Endothelial cell of umbilical vein (primary cell): ENCODE measurements at regions not wholly inside any gene's neighbourhood (a gene's known extent, or its start where the extent isn't known, plus 50 kb on each side); places are given as distances from the start of the nearest gene placed in this dataset.

Experiments used
- EZH2 ChIP-seq: IDR thresholded peaks from 2 replicates; pipeline ENCODE4 v1.6.1; 2012; ENCODE audit warnings: borderline replicate concordance, low read depth, mild to moderate bottlenecking, moderate library complexity, low read length, inconsistent platforms; ENCODE audit not compliant: severe bottlenecking
- FOS ChIP-seq: IDR thresholded peaks from 2 replicates; pipeline ENCODE4 v1.6.1; 2011; ENCODE audit warnings: mild to moderate bottlenecking, low read length, moderate library complexity, borderline replicate concordance; ENCODE audit not compliant: insufficient read depth
- GATA2 ChIP-seq: IDR thresholded peaks from 2 replicates; pipeline ENCODE4 v1.7.0; 2011; ENCODE audit warnings: low read depth, mild to moderate bottlenecking, moderate library complexity, mixed read lengths, low read length; ENCODE audit not compliant: insufficient read length, insufficient read depth
- JUN ChIP-seq: IDR thresholded peaks from 2 replicates; pipeline ENCODE4 v1.6.1; 2011; ENCODE audit warnings: borderline replicate concordance, low read depth; ENCODE audit not compliant: insufficient read length, insufficient read depth
- MYC ChIP-seq: IDR thresholded peaks from one replicate; pipeline ENCODE4 v1.6.1; 2011; ENCODE audit warnings: mild to moderate bottlenecking, low read depth, low read length
- POLR2A ChIP-seq: IDR thresholded peaks from 2 replicates; pipeline ENCODE4 v1.6.1; 2012; ENCODE audit warnings: low read depth, mild to moderate bottlenecking, control low read depth, low read length
- POLR2AphosphoS5 ChIP-seq: IDR thresholded peaks from 2 replicates; pipeline ENCODE4 v1.6.1; 2012; ENCODE audit warnings: low read depth, mild to moderate bottlenecking, control low read depth, low read length, moderate library complexity; ENCODE audit not compliant: insufficient read depth
- TF ChIP-seq, protein P1 (sequence below), 2 donors: IDR thresholded peaks; 1 replicate in 1 of 2; 2 replicates in 1 of 2; pipeline ENCODE4 v1.5.1; 2011; ENCODE audit warnings: low read length in 2 of 2, mild to moderate bottlenecking in 2 of 2, moderate library complexity in 2 of 2, control low read depth in 1 of 2, inconsistent platforms in 1 of 2, low read depth in 1 of 2; ENCODE audit not compliant: insufficient read depth in 1 of 2; ENCODE audit errors: extremely low read depth in 1 of 2
- TF ChIP-seq, protein P2 (sequence below): IDR thresholded peaks from 2 replicates; pipeline ENCODE4 v1.6.1; 2011; ENCODE audit not compliant: insufficient read depth, insufficient read length

DNA sequence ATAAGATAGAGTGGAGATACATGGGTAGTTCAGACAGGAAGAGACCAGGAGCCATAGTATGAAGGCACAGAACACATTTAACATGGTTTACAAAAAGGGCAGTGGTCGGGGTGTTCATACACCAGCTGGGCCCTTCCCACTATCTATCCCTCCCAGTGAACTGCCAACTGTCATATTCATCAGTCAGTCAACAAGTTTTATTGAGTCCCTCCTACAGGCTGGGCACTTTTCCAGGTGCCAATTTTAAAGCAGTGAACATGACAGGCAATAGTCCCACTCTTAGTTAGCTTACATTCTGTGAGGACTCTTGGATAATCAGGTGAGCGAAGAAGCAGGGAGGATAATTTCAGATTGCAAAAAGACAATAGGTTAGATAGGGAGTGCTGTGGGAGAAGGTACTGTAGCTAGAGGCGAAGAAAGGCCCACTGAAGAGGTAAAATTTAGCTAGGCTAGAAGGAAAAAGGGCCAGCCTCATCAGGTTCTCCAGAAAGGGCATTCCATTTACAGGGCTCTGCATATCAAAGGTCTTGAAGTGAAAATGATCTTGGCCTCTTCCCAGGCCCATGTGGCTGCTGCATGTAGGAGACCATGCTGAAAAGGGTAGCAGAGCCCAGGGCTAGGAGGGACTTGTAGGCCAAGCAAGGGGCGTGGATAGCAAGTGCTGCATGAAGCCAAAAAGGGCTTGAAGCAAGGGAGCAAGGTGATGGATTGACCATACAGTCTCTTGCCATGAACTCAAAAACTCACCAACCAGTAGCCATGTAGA lies 274.7 kb upstream of the SNX7 start:
- TF ChIP-seq, protein P1, sequence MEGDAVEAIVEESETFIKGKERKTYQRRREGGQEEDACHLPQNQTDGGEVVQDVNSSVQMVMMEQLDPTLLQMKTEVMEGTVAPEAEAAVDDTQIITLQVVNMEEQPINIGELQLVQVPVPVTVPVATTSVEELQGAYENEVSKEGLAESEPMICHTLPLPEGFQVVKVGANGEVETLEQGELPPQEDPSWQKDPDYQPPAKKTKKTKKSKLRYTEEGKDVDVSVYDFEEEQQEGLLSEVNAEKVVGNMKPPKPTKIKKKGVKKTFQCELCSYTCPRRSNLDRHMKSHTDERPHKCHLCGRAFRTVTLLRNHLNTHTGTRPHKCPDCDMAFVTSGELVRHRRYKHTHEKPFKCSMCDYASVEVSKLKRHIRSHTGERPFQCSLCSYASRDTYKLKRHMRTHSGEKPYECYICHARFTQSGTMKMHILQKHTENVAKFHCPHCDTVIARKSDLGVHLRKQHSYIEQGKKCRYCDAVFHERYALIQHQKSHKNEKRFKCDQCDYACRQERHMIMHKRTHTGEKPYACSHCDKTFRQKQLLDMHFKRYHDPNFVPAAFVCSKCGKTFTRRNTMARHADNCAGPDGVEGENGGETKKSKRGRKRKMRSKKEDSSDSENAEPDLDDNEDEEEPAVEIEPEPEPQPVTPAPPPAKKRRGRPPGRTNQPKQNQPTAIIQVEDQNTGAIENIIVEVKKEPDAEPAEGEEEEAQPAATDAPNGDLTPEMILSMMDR (IDR thresholded peaks at IDR 0.05; ENCODE audit: extremely low read depth in 1 of 2, insufficient read depth in 1 of 2, low read depth in 1 of 2, low read length in 2 of 2) = no peak
- no peak for TF ChIP-seq EZH2
- TF ChIP-seq GATA2 = no peak
- TF ChIP-seq POLR2A = no peak
- no peak for TF ChIP-seq POLR2AphosphoS5
- no peak for TF ChIP-seq JUN
- TF ChIP-seq, protein P2, sequence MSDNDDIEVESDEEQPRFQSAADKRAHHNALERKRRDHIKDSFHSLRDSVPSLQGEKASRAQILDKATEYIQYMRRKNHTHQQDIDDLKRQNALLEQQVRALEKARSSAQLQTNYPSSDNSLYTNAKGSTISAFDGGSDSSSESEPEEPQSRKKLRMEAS = no peak
- TF ChIP-seq FOS = no peak
- TF ChIP-seq MYC = no peak
